ENCODE measurements at regions not wholly inside any gene's neighbourhood (a gene's known extent, or its start where the extent isn't known, plus 50 kb on each side); places are given as distances from the start of the nearest gene placed in this dataset.

DNA sequence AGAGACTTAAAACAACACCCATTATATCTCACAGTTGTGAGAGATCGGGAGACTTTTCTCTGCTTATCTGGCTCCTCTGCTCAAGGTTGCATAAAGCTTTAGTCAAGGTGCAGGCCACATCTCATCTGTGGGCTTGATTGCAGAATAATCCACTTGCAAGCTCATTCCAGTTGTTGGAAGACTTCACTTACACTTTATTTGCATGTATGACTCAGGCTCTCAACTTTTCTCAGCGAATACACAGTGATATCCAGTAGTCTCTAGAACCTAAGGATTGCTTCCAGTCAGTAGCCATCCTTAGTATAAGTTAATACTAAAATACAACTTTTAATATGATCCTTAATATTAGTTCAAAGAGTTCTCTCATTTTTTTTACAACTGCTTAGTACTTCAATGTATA, 435.5 kb upstream of the NRG3 start:
- TF ChIP-seq, protein P1, sequence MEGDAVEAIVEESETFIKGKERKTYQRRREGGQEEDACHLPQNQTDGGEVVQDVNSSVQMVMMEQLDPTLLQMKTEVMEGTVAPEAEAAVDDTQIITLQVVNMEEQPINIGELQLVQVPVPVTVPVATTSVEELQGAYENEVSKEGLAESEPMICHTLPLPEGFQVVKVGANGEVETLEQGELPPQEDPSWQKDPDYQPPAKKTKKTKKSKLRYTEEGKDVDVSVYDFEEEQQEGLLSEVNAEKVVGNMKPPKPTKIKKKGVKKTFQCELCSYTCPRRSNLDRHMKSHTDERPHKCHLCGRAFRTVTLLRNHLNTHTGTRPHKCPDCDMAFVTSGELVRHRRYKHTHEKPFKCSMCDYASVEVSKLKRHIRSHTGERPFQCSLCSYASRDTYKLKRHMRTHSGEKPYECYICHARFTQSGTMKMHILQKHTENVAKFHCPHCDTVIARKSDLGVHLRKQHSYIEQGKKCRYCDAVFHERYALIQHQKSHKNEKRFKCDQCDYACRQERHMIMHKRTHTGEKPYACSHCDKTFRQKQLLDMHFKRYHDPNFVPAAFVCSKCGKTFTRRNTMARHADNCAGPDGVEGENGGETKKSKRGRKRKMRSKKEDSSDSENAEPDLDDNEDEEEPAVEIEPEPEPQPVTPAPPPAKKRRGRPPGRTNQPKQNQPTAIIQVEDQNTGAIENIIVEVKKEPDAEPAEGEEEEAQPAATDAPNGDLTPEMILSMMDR (IDR thresholded peaks at IDR 0.05), result no peak
- TF ChIP-seq EP300 (IDR thresholded peaks at IDR 0.05) (no peak), POLR2A (IDR thresholded peaks at IDR 0.05) (no peak)
